SK-N-MC (cell line): ENCODE measurements at regions not wholly inside any gene's neighbourhood (a gene's known extent, or its start where the extent isn't known, plus 50 kb on each side); places are given as distances from the start of the nearest gene placed in this dataset.

Source experiments
- EZH2 ChIP-seq: fragments of 200-600 bp; sonication (generic); IDR thresholded peaks from one replicate; pipeline ENCODE4 v1.6.1; 2017; ENCODE audit warnings: antibody characterized with exemption
- FOXP2 ChIP-seq: optimal IDR thresholded peaks from 2 replicates; pipeline ENCODE3; 2011; ENCODE audit warnings: mild to moderate bottlenecking, moderate library complexity; ENCODE audit not compliant: insufficient read depth; ENCODE audit errors: extremely low read length, control extremely low read depth
- POLR2AphosphoS5 ChIP-seq: IDR thresholded peaks from 2 replicates; pipeline ENCODE4 v1.6.1; 2012; ENCODE audit warnings: mild to moderate bottlenecking, low read depth, low read length, borderline replicate concordance

- TF ChIP-seq POLR2AphosphoS5: no peak
- no peak for TF ChIP-seq EZH2
- no peak for TF ChIP-seq FOXP2
Observed at GRCh38 chr12:28793581-28794151, 355.4 kb upstream of the FAR2 start.
